Stomach (tissue), 4 donors: ENCODE measurements at regions not wholly inside any gene's neighbourhood (a gene's known extent, or its start where the extent isn't known, plus 50 kb on each side); places are given as distances from the start of the nearest gene placed in this dataset.

Source experiments
- POLR2A ChIP-seq, 4 donors: fragments of 450-650 bp; IDR thresholded peaks; one replicate each; pipeline ENCODE4 v1.6.1; 2016; ENCODE audit warnings: antibody characterized with exemption in 4 of 4, control low read depth in 2 of 4, mild to moderate bottlenecking in 1 of 4, moderate library complexity in 1 of 4
- POLR2AphosphoS5 ChIP-seq, 3 donors: sonication (generic); formaldehyde crosslinking; IDR thresholded peaks; one replicate each; pipeline ENCODE4 v1.6.1; 2016; ENCODE audit warnings: antibody characterized with exemption in 3 of 3
- TF ChIP-seq, protein P1 (sequence below), 7 experiments: fragments of 450-650 bp in 4 of 7; fragments of 200-600 bp in 3 of 7; sonication (generic) in 3 of 7; IDR thresholded peaks; one replicate each; pipeline ENCODE4 v1.5.1; 2016 to 2019; ENCODE audit warnings: antibody characterized with exemption in 7 of 7, control low read depth in 2 of 7, mild to moderate bottlenecking in 1 of 7

GRCh38 chr10:61189912-61190311 is 245.9 kb upstream of the RHOBTB1 start:
- TF ChIP-seq, protein P1, sequence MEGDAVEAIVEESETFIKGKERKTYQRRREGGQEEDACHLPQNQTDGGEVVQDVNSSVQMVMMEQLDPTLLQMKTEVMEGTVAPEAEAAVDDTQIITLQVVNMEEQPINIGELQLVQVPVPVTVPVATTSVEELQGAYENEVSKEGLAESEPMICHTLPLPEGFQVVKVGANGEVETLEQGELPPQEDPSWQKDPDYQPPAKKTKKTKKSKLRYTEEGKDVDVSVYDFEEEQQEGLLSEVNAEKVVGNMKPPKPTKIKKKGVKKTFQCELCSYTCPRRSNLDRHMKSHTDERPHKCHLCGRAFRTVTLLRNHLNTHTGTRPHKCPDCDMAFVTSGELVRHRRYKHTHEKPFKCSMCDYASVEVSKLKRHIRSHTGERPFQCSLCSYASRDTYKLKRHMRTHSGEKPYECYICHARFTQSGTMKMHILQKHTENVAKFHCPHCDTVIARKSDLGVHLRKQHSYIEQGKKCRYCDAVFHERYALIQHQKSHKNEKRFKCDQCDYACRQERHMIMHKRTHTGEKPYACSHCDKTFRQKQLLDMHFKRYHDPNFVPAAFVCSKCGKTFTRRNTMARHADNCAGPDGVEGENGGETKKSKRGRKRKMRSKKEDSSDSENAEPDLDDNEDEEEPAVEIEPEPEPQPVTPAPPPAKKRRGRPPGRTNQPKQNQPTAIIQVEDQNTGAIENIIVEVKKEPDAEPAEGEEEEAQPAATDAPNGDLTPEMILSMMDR (IDR thresholded peaks at IDR 0.05), result no peak
- TF ChIP-seq POLR2AphosphoS5 (IDR thresholded peaks at IDR 0.05) (no peak), POLR2A (IDR thresholded peaks at IDR 0.05) (no peak)
